ENCODE measurements at regions not wholly inside any gene's neighbourhood (a gene's known extent, or its start where the extent isn't known, plus 50 kb on each side); places are given as distances from the start of the nearest gene placed in this dataset.
"Not testable (repeated sequence)": the region's sequence is repeated elsewhere in the genome, so short reads cannot be mapped to it uniquely, and the experiment has no call there.

DNA sequence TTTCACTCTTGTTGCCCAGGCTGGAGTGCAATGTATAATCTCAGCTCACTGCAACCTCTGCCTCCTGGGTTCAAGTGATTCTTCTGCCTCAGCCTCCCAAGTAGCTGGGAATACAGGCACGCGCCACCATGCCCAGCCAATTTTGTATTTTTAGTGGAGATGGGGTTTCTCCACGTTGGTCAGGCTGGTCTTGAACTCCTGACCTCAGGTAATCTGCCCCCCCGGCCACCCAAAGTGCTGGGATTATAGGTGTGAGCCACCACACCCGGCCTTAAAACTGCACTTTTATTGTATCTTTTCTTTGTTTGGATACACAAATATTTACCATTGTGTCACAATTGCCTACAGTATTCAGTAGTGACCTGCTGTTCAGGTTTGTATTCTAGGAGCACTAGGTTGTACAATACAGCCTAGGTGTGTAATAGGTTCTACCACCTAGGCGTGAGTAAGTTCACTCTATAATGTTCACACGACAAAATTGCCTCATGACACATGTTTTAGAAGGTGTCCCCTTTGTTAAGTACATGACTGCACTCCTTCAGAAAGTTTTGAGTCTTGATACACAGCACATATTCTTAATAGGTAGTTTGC, 71.3 kb upstream of the SLC22A23 start:
- not testable (repeated sequence) for TF ChIP-seq POLR2A, CTCF (IDR thresholded peaks at IDR 0.05)
